ENCODE measurements at regions not wholly inside any gene's neighbourhood (a gene's known extent, or its start where the extent isn't known, plus 50 kb on each side); places are given as distances from the start of the nearest gene placed in this dataset.

GRCh38 chr4:43089730-43090129, 197.2 kb downstream of the GRXCR1 start:
- no peak for DNase-seq
- TF ChIP-seq, protein P1, sequence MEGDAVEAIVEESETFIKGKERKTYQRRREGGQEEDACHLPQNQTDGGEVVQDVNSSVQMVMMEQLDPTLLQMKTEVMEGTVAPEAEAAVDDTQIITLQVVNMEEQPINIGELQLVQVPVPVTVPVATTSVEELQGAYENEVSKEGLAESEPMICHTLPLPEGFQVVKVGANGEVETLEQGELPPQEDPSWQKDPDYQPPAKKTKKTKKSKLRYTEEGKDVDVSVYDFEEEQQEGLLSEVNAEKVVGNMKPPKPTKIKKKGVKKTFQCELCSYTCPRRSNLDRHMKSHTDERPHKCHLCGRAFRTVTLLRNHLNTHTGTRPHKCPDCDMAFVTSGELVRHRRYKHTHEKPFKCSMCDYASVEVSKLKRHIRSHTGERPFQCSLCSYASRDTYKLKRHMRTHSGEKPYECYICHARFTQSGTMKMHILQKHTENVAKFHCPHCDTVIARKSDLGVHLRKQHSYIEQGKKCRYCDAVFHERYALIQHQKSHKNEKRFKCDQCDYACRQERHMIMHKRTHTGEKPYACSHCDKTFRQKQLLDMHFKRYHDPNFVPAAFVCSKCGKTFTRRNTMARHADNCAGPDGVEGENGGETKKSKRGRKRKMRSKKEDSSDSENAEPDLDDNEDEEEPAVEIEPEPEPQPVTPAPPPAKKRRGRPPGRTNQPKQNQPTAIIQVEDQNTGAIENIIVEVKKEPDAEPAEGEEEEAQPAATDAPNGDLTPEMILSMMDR (IDR thresholded peaks at IDR 0.05; ENCODE audit: low read depth, low read length, missing control alignments), result no peak
- in situ Hi-C loops (cut with HindIII; ENCODE audit: low pct_ligation_motif_present, low sequenced_read_pairs), result no loop called here
- H3K27ac ChIP-seq, result no peak overlapping the region
- H3K36me3 ChIP-seq (replicated peaks), result no peaks in the 10 kb centered on the region
- no peak overlapping the region for H3K4me3 ChIP-seq (ENCODE audit: low read depth, low read length)
- no peaks in the 10 kb centered on the region for H3K27me3 ChIP-seq (replicated peaks)

DNA sequence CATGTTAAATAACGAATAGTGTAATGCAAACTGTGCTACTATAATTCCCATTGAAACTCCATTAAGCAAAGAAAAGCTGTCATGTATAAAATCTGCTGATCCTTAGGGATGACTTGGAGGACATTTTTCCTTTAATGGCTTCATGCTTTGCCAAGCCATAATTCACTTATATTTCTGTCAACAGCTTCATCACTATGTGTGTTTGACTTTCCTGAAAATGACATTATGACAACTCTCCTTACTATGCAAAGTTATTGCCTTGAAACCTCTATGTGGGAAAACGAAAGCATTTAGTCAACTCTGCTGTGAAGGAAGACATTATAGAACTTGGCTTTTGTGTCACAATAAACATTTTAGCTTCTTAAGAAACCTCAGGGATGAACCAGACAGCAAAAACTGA, 210.5 kb downstream of the GRXCR1 start:
- Histone ChIP-seq H3K4me3 (ENCODE audit: low read depth, low read length) (no peak overlapping the region), H3K36me3 (replicated peaks) (no peaks in the 10 kb centered on the region), H3K27ac (no peak overlapping the region), H3K27me3 (replicated peaks) (no peaks in the 10 kb centered on the region)
- no peak for DNase-seq
- in situ Hi-C loops (cut with HindIII; ENCODE audit: low pct_ligation_motif_present, low sequenced_read_pairs), result no loop called here
- TF ChIP-seq, protein P1 (IDR thresholded peaks at IDR 0.05; ENCODE audit: low read depth, low read length, missing control alignments), result no peak

DNA sequence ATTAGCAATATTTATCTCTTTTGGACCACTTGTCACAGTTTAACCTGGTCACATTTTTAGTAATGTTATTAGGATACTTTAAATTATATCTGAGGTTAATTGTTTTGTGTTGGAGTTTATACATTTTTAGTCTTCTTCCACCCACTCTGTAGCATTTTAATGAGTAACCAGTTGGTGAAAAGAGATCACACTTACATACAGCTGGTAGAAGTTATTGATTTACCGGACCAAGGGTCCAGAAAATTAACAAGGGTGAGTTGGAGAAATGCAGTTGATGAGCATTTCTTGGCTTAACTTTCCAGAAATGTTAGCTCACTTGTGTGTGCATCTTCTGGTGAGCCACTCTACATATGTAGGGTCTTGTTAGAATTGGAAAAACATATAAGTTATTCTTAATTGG, 219.6 kb downstream of the GRXCR1 start:
- no peak overlapping the region for H3K4me3 ChIP-seq (ENCODE audit: low read depth, low read length)
- in situ Hi-C loops (cut with HindIII; ENCODE audit: low pct_ligation_motif_present, low sequenced_read_pairs), result no loop called here
- H3K27me3 ChIP-seq (replicated peaks), result no peaks in the 10 kb centered on the region
- DNase-seq, result no peak
- H3K27ac ChIP-seq, result no peak overlapping the region
- H3K36me3 ChIP-seq (replicated peaks), result no peaks in the 10 kb centered on the region
- TF ChIP-seq, protein P1 (IDR thresholded peaks at IDR 0.05; ENCODE audit: low read depth, low read length, missing control alignments), result no peak

DNA sequence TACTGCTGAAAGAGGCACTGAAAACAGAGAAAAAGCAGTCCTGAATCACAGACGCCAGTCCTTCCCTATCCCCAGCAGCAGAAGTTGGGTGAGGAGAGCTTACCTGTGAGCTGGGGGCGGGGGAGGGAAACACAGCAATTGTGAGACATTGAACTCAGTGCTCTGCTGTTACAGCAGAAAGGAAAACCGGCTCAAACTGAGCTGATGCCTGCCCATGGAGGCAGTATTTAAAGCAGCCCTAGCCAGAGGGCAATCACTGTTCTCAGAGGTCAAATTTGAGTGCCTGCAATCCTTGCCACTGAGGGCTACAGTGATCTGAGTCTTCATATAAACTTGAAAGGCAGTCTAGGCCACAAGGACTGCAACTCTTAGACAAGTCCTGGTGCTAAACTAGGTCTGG, 220.7 kb downstream of the GRXCR1 start:
- in situ Hi-C loops (cut with HindIII; ENCODE audit: low pct_ligation_motif_present, low sequenced_read_pairs), result no loop called here

GRCh38 chr4:43126595-43126994, 234.1 kb downstream of the GRXCR1 start:
- no peaks in the 10 kb centered on the region for H3K36me3 ChIP-seq (replicated peaks)
- H3K27ac ChIP-seq, result no peak overlapping the region
- H3K27me3 ChIP-seq (replicated peaks), result no peaks in the 10 kb centered on the region
- no peak for DNase-seq
- in situ Hi-C loops (cut with HindIII; ENCODE audit: low pct_ligation_motif_present, low sequenced_read_pairs), result no loop called here
- TF ChIP-seq, protein P1 (IDR thresholded peaks at IDR 0.05; ENCODE audit: low read depth, low read length, missing control alignments), result no peak
- H3K4me3 ChIP-seq (ENCODE audit: low read depth, low read length), result no peak overlapping the region

More for the DNA sequence above, 220.7 kb downstream of the GRXCR1 start:
- H3K27me3 ChIP-seq (replicated peaks), result no peaks in the 10 kb centered on the region
- TF ChIP-seq, protein P1 (IDR thresholded peaks at IDR 0.05; ENCODE audit: low read depth, low read length, missing control alignments), result no peak
- H3K4me3 ChIP-seq (ENCODE audit: low read depth, low read length), result no peak overlapping the region
- no peak for DNase-seq
- no peak overlapping the region for H3K27ac ChIP-seq
- no peaks in the 10 kb centered on the region for H3K36me3 ChIP-seq (replicated peaks)

GRCh38 chr4:43130228-43131021, 237.9 kb downstream of the GRXCR1 start:
- H3K27me3 ChIP-seq (replicated peaks), result no peaks in the 10 kb centered on the region

More at GRCh38 chr4:43130228-43131021, 237.9 kb downstream of the GRXCR1 start:
- no peak overlapping the region for H3K27ac ChIP-seq
- DNase-seq, result no peak
- TF ChIP-seq, protein P1 (IDR thresholded peaks at IDR 0.05; ENCODE audit: low read depth, low read length, missing control alignments), result no peak
- no peak overlapping the region for H3K4me3 ChIP-seq (ENCODE audit: low read depth, low read length)
- in situ Hi-C loops (cut with HindIII; ENCODE audit: low pct_ligation_motif_present, low sequenced_read_pairs), result no loop called here
- H3K36me3 ChIP-seq (replicated peaks), result no peaks in the 10 kb centered on the region
